ENCODE measurements at regions not wholly inside any gene's neighbourhood (a gene's known extent, or its start where the extent isn't known, plus 50 kb on each side); places are given as distances from the start of the nearest gene placed in this dataset.

- TF ChIP-seq PRMT3 (CRISPR knock-in tag; IDR thresholded peaks at IDR 0.05; ENCODE audit: borderline replicate concordance, low read depth) (no peak), POLR2G (IDR thresholded peaks at IDR 0.05; ENCODE audit: low read depth, low read length) (no peak), MYC (CRISPR knock-in tag; IDR thresholded peaks at IDR 0.05; ENCODE audit: borderline replicate concordance) (no peak), ZBTB25 (CRISPR knock-in tag; IDR thresholded peaks at IDR 0.05) (no peak), POLR2AphosphoS5 (IDR thresholded peaks at IDR 0.05; ENCODE audit: low read depth, low read length) (no peak), ZBTB38 (CRISPR knock-in tag; IDR thresholded peaks at IDR 0.05) (no peak), TRIM22 (IDR thresholded peaks at IDR 0.05) (no peak), ZFP41 (CRISPR knock-in tag; IDR thresholded peaks at IDR 0.05; ENCODE audit: borderline replicate concordance) (no peak)
- TF ChIP-seq, protein P1, sequence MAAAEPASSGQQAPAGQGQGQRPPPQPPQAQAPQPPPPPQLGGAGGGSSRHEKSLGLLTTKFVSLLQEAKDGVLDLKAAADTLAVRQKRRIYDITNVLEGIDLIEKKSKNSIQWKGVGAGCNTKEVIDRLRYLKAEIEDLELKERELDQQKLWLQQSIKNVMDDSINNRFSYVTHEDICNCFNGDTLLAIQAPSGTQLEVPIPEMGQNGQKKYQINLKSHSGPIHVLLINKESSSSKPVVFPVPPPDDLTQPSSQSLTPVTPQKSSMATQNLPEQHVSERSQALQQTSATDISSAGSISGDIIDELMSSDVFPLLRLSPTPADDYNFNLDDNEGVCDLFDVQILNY (CRISPR knock-in tag; conservative IDR thresholded peaks at IDR 0.05): no peak
- TF ChIP-seq, protein P2, sequence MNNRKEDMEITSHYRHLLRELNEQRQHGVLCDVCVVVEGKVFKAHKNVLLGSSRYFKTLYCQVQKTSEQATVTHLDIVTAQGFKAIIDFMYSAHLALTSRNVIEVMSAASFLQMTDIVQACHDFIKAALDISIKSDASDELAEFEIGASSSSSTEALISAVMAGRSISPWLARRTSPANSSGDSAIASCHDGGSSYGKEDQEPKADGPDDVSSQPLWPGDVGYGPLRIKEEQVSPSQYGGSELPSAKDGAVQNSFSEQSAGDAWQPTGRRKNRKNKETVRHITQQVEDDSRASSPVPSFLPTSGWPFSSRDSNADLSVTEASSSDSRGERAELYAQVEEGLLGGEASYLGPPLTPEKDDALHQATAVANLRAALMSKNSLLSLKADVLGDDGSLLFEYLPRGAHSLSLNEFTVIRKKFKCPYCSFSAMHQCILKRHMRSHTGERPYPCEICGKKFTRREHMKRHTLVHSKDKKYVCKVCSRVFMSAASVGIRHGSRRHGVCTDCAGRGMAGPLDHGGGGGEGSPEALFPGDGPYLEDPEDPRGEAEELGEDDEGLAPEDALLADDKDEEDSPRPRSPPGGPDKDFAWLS (CRISPR knock-in tag; IDR thresholded peaks at IDR 0.05; ENCODE audit: borderline replicate concordance): no peak
These were observed 178.4 kb downstream of the MIS18A start (continued) for GRCh38 chr21:32100423-32100822.
